Esophagus squamous epithelium (tissue), 5 donors: ENCODE measurements at regions not wholly inside any gene's neighbourhood (a gene's known extent, or its start where the extent isn't known, plus 50 kb on each side); places are given as distances from the start of the nearest gene placed in this dataset.

ENCODE experiments used
- DNase-seq: peaks from one replicate; lab custom pipeline; 2025; lab: John Stamatoyannopoulos, UW
- H3K27ac ChIP-seq, 4 donors: fragments of 200-600 bp; sonication (generic); one replicate each; pipeline ENCODE4 v1.5.1; 2016 to 2019; ENCODE audit warnings: mild to moderate bottlenecking in 1 of 4
- H3K27me3 ChIP-seq, 4 donors: fragments of 200-600 bp; sonication (generic); 1 replicate in 3 of 4; 2 replicates in 1 of 4; pipeline versions ENCODE4 v1.5.1 to v1.6.0; 2017 to 2021; ENCODE audit warnings: antibody characterized with exemption in 1 of 4
- H3K36me3 ChIP-seq, 3 donors: fragments of 200-600 bp; sonication (generic); one replicate each; pipeline ENCODE4 v1.5.1; 2016 to 2019
- H3K4me1 ChIP-seq, 3 donors: fragments of 200-600 bp; sonication (generic); one replicate each; pipeline ENCODE4 v1.5.1; 2017 to 2019
- H3K4me3 ChIP-seq, 4 donors: fragments of 200-600 bp; sonication (generic); 1 replicate in 3 of 4; 2 replicates in 1 of 4; pipeline ENCODE4 v1.5.1; 2016 to 2019; ENCODE audit warnings: mild to moderate bottlenecking in 2 of 4, moderate library complexity in 1 of 4
- H3K9me3 ChIP-seq, 3 donors: fragments of 200-600 bp; sonication (generic); one replicate each; pipeline ENCODE4 v1.5.1; 2016 to 2019
- POLR2A ChIP-seq, 4 donors: fragments of 450-650 bp; IDR thresholded peaks; one replicate each; pipeline ENCODE4 v1.6.1; 2017; ENCODE audit warnings: antibody characterized with exemption in 4 of 4, mild to moderate bottlenecking in 4 of 4, moderate library complexity in 3 of 4
- WGBS, 2 donors: methylation state at CpG; one replicate each; pipeline ENCODE4 v1.1.5; 2018; 5-methylcytosine and 5-hydroxymethylcytosine counted together
- intact Hi-C: fragments of 100-400 bp; cut with DNase I; formaldehyde crosslinking; loops from one replicate; pipeline ENCODE4 v1.15.0; 2022
- TF ChIP-seq, protein P1 (sequence below), 6 experiments: fragments of 450-650 bp in 4 of 6; fragments of 200-600 bp in 2 of 6; sonication (generic) in 2 of 6; IDR thresholded peaks; one replicate each; pipeline ENCODE4 v1.5.1; 2016 to 2019; ENCODE audit warnings: antibody characterized with exemption in 6 of 6, mild to moderate bottlenecking in 4 of 6, moderate library complexity in 4 of 6
- donor health status: DM: yes; HTN: yes; CAD: no.

- TF ChIP-seq, protein P1, sequence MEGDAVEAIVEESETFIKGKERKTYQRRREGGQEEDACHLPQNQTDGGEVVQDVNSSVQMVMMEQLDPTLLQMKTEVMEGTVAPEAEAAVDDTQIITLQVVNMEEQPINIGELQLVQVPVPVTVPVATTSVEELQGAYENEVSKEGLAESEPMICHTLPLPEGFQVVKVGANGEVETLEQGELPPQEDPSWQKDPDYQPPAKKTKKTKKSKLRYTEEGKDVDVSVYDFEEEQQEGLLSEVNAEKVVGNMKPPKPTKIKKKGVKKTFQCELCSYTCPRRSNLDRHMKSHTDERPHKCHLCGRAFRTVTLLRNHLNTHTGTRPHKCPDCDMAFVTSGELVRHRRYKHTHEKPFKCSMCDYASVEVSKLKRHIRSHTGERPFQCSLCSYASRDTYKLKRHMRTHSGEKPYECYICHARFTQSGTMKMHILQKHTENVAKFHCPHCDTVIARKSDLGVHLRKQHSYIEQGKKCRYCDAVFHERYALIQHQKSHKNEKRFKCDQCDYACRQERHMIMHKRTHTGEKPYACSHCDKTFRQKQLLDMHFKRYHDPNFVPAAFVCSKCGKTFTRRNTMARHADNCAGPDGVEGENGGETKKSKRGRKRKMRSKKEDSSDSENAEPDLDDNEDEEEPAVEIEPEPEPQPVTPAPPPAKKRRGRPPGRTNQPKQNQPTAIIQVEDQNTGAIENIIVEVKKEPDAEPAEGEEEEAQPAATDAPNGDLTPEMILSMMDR (IDR thresholded peaks at IDR 0.05) = no peak
- no peak for TF ChIP-seq POLR2A (IDR thresholded peaks at IDR 0.05)
- Histone ChIP-seq H3K27ac (no peak overlapping the region), H3K36me3 (no peaks in the 10 kb centered on the region), H3K4me3 (no peak overlapping the region), H3K27me3 (no peaks in the 10 kb centered on the region), H3K9me3 (peaks cover 0 to 12% (median 7%) of the 10 kb centered on the region in 3 donors), H3K4me1 (no peaks in the 10 kb centered on the region)
- intact Hi-C loops = no loop called here
- no peak for DNase-seq
- 55 to 73% methylated on average over 2 of the region's 2 CpGs for WGBS, 2 donors
These were observed 181.3 kb downstream of the RAB28 start for GRCh38 chr4:13302876-13303275.

- Histone ChIP-seq H3K36me3 (no peaks in the 10 kb centered on the region), H3K9me3 (peaks cover 0 to 25% (median 17%) of the 10 kb centered on the region in 3 donors), H3K4me1 (no peaks in the 10 kb centered on the region), H3K4me3 (no peak overlapping the region), H3K27ac (no peak overlapping the region), H3K27me3 (no peaks in the 10 kb centered on the region)
- intact Hi-C loops = no loop called here
- 73 to 80% methylated on average over 2 of the region's 2 CpGs for WGBS, 2 donors
- TF ChIP-seq POLR2A (IDR thresholded peaks at IDR 0.05) = no peak
- TF ChIP-seq, protein P1 (IDR thresholded peaks at IDR 0.05) = no peak
- DNase-seq = no peak
These were observed 184.8 kb downstream of the RAB28 start for GRCh38 chr4:13299343-13299742.

DNA sequence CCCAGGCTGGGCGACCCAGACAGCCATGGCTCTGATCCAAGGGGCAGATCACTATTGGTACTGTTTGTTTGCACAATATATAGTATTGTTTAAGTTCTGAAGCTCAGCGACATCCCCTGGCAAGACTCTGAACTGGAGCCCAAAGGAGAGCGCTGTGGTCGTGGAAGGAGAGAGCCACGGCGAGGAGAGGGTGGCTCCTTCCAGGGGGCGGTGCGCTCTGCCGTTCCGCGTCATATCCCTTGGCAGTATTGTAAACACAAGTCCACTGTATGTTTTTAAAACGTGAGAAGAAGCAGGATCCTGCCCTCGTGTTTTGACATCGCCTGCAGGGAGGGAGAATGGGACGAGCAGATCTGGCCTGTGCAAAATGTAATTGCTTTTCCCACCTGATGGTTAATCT lies 185.5 kb downstream of the RAB28 start:
- H3K4me3 ChIP-seq = peak overlapping the region in 1 of 4 donors; percentile 5
- H3K27me3 ChIP-seq = no peaks in the 10 kb centered on the region
- peaks cover 0 to 25% (median 17%) of the 10 kb centered on the region in 3 donors for H3K9me3 ChIP-seq
- 66 to 89% methylated on average over 12 to 15 of the region's 15 CpGs for WGBS, 2 donors
- no peaks in the 10 kb centered on the region for H3K36me3 ChIP-seq
- DNase-seq = no peak
- no peak for TF ChIP-seq POLR2A (IDR thresholded peaks at IDR 0.05)
- TF ChIP-seq, protein P1 (IDR thresholded peaks at IDR 0.05) = no peak
- H3K4me1 ChIP-seq = no peaks in the 10 kb centered on the region
- intact Hi-C loops = no loop called here
- no peak overlapping the region for H3K27ac ChIP-seq

- Histone ChIP-seq H3K4me1 (no peaks in the 10 kb centered on the region), H3K4me3 (no peak overlapping the region), H3K9me3 (peaks cover 0 to 25% (median 17%) of the 10 kb centered on the region in 3 donors), H3K27ac (no peak overlapping the region), H3K27me3 (no peaks in the 10 kb centered on the region), H3K36me3 (no peaks in the 10 kb centered on the region)
- WGBS, 2 donors = 69 to 100% methylated on average over 1 of the region's 1 CpG
- no peak for DNase-seq
- intact Hi-C loops = no loop called here
- no peak for TF ChIP-seq POLR2A (IDR thresholded peaks at IDR 0.05)
- TF ChIP-seq, protein P1 (IDR thresholded peaks at IDR 0.05) = no peak
These were observed 187.2 kb downstream of the RAB28 start for GRCh38 chr4:13296986-13297385.

- 57 to 72% methylated on average over 3 to 5 of the region's 5 CpGs for WGBS, 2 donors
- no peak for DNase-seq
- TF ChIP-seq POLR2A (IDR thresholded peaks at IDR 0.05) = no peak
- TF ChIP-seq, protein P1 (IDR thresholded peaks at IDR 0.05) = no peak
- H3K36me3 ChIP-seq = no peaks in the 10 kb centered on the region
- H3K4me1 ChIP-seq = no peaks in the 10 kb centered on the region
- H3K27me3 ChIP-seq = no peaks in the 10 kb centered on the region
- no peak overlapping the region for H3K27ac ChIP-seq
- intact Hi-C loops = no loop called here
- peaks cover 0 to 32% (median 17%) of the 10 kb centered on the region in 3 donors for H3K9me3 ChIP-seq
- no peak overlapping the region for H3K4me3 ChIP-seq
These were observed 189.1 kb downstream of the RAB28 start for GRCh38 chr4:13294961-13295605.
